ENCODE measurements at regions not wholly inside any gene's neighbourhood (a gene's known extent, or its start where the extent isn't known, plus 50 kb on each side); places are given as distances from the start of the nearest gene placed in this dataset.

DNA sequence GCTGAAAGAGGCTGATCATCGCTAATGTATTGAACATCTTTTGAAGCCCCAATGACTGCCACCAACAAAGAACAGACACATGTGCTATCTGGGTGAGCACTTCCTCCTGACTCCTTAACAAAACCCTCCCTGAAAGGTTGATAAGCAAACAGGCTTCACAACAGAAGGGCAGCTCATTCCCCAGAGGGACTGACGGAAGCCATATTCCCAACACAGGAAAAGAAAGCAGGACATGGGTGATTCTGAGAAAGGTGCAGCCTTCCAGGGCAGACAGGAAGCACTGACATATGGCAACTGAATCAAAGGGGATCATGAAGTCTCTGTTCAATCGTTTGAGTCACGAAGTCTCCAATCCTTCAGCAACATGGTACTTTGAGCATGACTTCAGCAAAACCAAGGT, 929.0 kb downstream of the MCTP2 start:
- intact Hi-C loops (cut with micrococcal nuclease): no loop called here
- H3K36me3 Mint-ChIP-seq (ENCODE audit: insufficient read depth, unreplicated experiment): no peaks in the 10 kb centered on the region
- no peaks in the 10 kb centered on the region for H3K9me3 Mint-ChIP-seq (ENCODE audit: unreplicated experiment)
- CTCF ChIA-PET: no interaction called here
- DNase-seq (ENCODE audit: unreplicated experiment): no peak
- TF ChIP-seq, protein P1, sequence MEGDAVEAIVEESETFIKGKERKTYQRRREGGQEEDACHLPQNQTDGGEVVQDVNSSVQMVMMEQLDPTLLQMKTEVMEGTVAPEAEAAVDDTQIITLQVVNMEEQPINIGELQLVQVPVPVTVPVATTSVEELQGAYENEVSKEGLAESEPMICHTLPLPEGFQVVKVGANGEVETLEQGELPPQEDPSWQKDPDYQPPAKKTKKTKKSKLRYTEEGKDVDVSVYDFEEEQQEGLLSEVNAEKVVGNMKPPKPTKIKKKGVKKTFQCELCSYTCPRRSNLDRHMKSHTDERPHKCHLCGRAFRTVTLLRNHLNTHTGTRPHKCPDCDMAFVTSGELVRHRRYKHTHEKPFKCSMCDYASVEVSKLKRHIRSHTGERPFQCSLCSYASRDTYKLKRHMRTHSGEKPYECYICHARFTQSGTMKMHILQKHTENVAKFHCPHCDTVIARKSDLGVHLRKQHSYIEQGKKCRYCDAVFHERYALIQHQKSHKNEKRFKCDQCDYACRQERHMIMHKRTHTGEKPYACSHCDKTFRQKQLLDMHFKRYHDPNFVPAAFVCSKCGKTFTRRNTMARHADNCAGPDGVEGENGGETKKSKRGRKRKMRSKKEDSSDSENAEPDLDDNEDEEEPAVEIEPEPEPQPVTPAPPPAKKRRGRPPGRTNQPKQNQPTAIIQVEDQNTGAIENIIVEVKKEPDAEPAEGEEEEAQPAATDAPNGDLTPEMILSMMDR (IDR thresholded peaks at IDR 0.05; ENCODE audit: unreplicated experiment): no peak
- BruUV-seq (replicated peaks): no TSS peak
- H3K27ac Mint-ChIP-seq (ENCODE audit: low read depth, unreplicated experiment): no peak overlapping the region
- H3K4me3 Mint-ChIP-seq (ENCODE audit: unreplicated experiment): no peak overlapping the region
- peaks cover 14% of the 10 kb centered on the region for H3K4me1 Mint-ChIP-seq (ENCODE audit: insufficient read depth, unreplicated experiment)
- no peaks in the 10 kb centered on the region for H3K27me3 Mint-ChIP-seq (ENCODE audit: insufficient read depth, unreplicated experiment)
- POLR2A ChIA-PET: interaction anchor here (0.6 kb wide), 1 partner anchor 34 kb away, joined by 3 read pairs; no protein-coding TSS in a partner anchor

DNA sequence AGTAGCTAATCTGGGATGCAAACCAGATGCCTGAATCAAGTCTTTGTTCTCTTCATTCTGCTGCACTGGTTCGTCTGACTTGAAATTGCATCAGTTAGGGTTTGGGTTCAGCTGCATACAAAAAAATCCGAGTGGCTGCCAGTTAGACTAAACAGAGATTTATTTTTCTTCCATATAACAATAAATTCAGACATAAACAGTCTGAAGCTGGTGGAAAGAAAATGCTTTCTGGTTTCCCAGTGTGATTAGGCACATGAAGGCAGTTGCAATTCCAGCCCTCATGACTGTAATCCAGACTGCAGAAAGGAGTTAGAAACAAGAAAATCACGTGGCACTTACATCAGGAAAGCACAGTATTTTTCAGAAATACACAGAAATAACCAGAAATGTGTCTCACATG, 930.7 kb downstream of the MCTP2 start:
- H3K4me3 Mint-ChIP-seq (ENCODE audit: unreplicated experiment): no peak overlapping the region
- no peak for DNase-seq (ENCODE audit: unreplicated experiment)
- ChIA-PET CTCF (no interaction called here), POLR2A (no interaction called here)
- H3K9me3 Mint-ChIP-seq (ENCODE audit: unreplicated experiment): no peaks in the 10 kb centered on the region
- peaks cover 14% of the 10 kb centered on the region for H3K4me1 Mint-ChIP-seq (ENCODE audit: insufficient read depth, unreplicated experiment)
- no TSS peak for BruUV-seq (replicated peaks)
- H3K27me3 Mint-ChIP-seq (ENCODE audit: insufficient read depth, unreplicated experiment): no peaks in the 10 kb centered on the region
- H3K27ac Mint-ChIP-seq (ENCODE audit: low read depth, unreplicated experiment): no peak overlapping the region
- intact Hi-C loops (cut with micrococcal nuclease): no loop called here
- TF ChIP-seq, protein P1 (IDR thresholded peaks at IDR 0.05; ENCODE audit: unreplicated experiment): no peak
- no peaks in the 10 kb centered on the region for H3K36me3 Mint-ChIP-seq (ENCODE audit: insufficient read depth, unreplicated experiment)

DNA sequence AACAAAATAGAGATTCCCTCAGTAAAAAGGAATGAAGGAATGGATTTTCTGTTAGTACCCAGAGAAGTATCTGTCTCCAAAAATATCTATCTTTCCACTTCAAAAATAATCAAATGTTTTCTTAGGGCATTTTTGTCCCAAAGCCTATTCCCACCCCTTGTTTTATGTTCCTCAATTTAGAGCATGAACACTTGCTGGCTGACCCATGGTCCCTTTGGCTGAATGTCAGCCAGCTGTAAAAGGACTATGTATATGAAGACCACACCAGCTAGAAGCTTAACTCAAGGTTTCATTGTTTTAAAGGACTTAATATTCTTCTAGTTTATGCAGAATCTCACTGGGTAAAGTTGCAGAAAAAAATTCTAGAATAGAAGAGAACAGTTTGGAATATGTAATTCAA, 931.2 kb downstream of the MCTP2 start:
- Mint-ChIP-seq H3K9me3 (ENCODE audit: unreplicated experiment) (no peaks in the 10 kb centered on the region), H3K27me3 (ENCODE audit: insufficient read depth, unreplicated experiment) (no peaks in the 10 kb centered on the region), H3K4me3 (ENCODE audit: unreplicated experiment) (no peak overlapping the region), H3K4me1 (ENCODE audit: insufficient read depth, unreplicated experiment) (peaks cover 14% of the 10 kb centered on the region), H3K27ac (ENCODE audit: low read depth, unreplicated experiment) (peak overlapping the region; percentile 87), H3K36me3 (ENCODE audit: insufficient read depth, unreplicated experiment) (no peaks in the 10 kb centered on the region)
- CTCF ChIA-PET: interaction anchor here (0.6 kb wide), 1 partner anchor 44 kb away, joined by 3 read pairs; no protein-coding TSS in a partner anchor
- TF ChIP-seq, protein P1 (IDR thresholded peaks at IDR 0.05; ENCODE audit: unreplicated experiment): no peak
- POLR2A ChIA-PET: interaction anchor here (1.7 kb wide), 1 partner anchor 13 kb away, joined by 6 read pairs; no protein-coding TSS in a partner anchor
- DNase-seq (ENCODE audit: unreplicated experiment): no peak
- no TSS peak for BruUV-seq (replicated peaks)
- intact Hi-C loops (cut with micrococcal nuclease): no loop called here

DNA sequence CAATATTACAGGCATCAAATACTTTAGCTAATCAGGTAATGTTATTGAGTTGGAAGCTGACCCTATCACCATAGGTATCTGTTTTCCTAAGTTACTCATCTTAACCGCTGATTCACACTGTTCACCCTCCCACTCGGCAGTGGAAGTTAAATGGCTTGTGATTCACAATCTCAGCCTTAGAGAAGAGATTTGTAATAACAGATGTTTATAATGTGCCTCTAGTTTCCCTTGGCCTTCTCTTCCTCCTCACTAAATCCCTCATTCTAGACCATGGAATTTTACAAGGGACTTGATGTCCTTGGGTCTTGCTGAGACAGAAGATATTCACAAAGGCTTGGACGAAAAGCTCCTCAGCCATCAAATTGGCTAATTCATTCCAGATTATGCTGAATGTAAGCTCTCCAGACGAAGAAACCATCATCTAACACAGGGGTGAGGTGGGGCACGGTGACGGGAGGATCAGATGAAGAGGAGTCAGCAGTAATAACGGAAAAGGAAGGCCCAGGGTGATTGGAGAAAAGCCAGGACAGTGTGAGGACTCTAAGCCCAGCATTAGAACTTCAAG, 931.7 kb downstream of the MCTP2 start:
- no peaks in the 10 kb centered on the region for H3K27me3 Mint-ChIP-seq (ENCODE audit: insufficient read depth, unreplicated experiment)
- H3K36me3 Mint-ChIP-seq (ENCODE audit: insufficient read depth, unreplicated experiment): no peaks in the 10 kb centered on the region
- no peaks in the 10 kb centered on the region for H3K9me3 Mint-ChIP-seq (ENCODE audit: unreplicated experiment)
- intact Hi-C loops (cut with micrococcal nuclease): no loop called here
- TF ChIP-seq, protein P1 (IDR thresholded peaks at IDR 0.05; ENCODE audit: unreplicated experiment): no peak
- CTCF ChIA-PET: interaction anchor here (0.6 to 0.8 kb wide), 2 partner anchors 45 to 96 kb away, joined by 3 to 4 read pairs; no protein-coding TSS in a partner anchor
- H3K4me1 Mint-ChIP-seq (ENCODE audit: insufficient read depth, unreplicated experiment): peaks cover 14% of the 10 kb centered on the region
- DNase-seq (ENCODE audit: unreplicated experiment): peak; percentile 71
- no TSS peak for BruUV-seq (replicated peaks)
- peak overlapping the region; percentile 87 for H3K27ac Mint-ChIP-seq (ENCODE audit: low read depth, unreplicated experiment)
- H3K4me3 Mint-ChIP-seq (ENCODE audit: unreplicated experiment): no peak overlapping the region
- POLR2A ChIA-PET: interaction anchor here (0.6 to 1.7 kb wide), 2 partner anchors 13 to 491 kb away, joined by 3 to 6 read pairs; no protein-coding TSS in a partner anchor

Data from MCF 10A (cell line).